C4-2B (cell line): ENCODE measurements at regions not wholly inside any gene's neighbourhood (a gene's known extent, or its start where the extent isn't known, plus 50 kb on each side); places are given as distances from the start of the nearest gene placed in this dataset.

Source experiments
- H3K27ac ChIP-seq: fragments of 450-650 bp; 2 replicates; pipeline ENCODE4 v1.5.1; 2017
- CTCF ChIP-seq: fragments of 450-650 bp; conservative IDR thresholded peaks from 2 replicates; pipeline ENCODE4 v1.5.1; 2017; ENCODE audit warnings: mild to moderate bottlenecking
- ZFX ChIP-seq: fragments of 450-650 bp; IDR thresholded peaks from 2 replicates; pipeline ENCODE4 v1.6.1; 2017

GRCh38 chr11:21659961-21660360 is 532.9 kb upstream of the ANO5 start:
- TF ChIP-seq CTCF = no peak
- TF ChIP-seq ZFX = no peak
- no peak overlapping the region for H3K27ac ChIP-seq

GRCh38 chr11:21675049-21675616 is 517.8 kb upstream of the ANO5 start:
- no peak for TF ChIP-seq CTCF
- TF ChIP-seq ZFX = no peak
- no peak overlapping the region for H3K27ac ChIP-seq

- no peak overlapping the region for H3K27ac ChIP-seq
- no peak for TF ChIP-seq ZFX
- TF ChIP-seq CTCF = no peak
Measured at GRCh38 chr11:21687643-21688042, 505.2 kb upstream of the ANO5 start.

GRCh38 chr11:21704539-21704938 is 488.3 kb upstream of the ANO5 start:
- TF ChIP-seq CTCF (no peak), ZFX (no peak)
- H3K27ac ChIP-seq = no peak overlapping the region

- H3K27ac ChIP-seq = no peak overlapping the region
- TF ChIP-seq CTCF = no peak
- no peak for TF ChIP-seq ZFX
Measured at GRCh38 chr11:21707116-21707739, 485.7 kb upstream of the ANO5 start.

GRCh38 chr11:21710809-21711208 is 482.1 kb upstream of the ANO5 start:
- TF ChIP-seq CTCF = no peak
- TF ChIP-seq ZFX = no peak

GRCh38 chr11:21711341-21711740 is 481.5 kb upstream of the ANO5 start:
- H3K27ac ChIP-seq = no peak overlapping the region
- TF ChIP-seq CTCF = no peak
- no peak for TF ChIP-seq ZFX

More at GRCh38 chr11:21710809-21711208, 482.1 kb upstream of the ANO5 start:
- no peak overlapping the region for H3K27ac ChIP-seq
